Fibroblast of lung (primary cell): ENCODE measurements at regions not wholly inside any gene's neighbourhood (a gene's known extent, or its start where the extent isn't known, plus 50 kb on each side); places are given as distances from the start of the nearest gene placed in this dataset.

Source experiments
- DNase-seq, 2 donors: peaks; one replicate each; pipeline versions ENCODE4 v3.0.0 to v3.0.0-alpha.2; 2010; ENCODE audit warnings: low read depth in 2 of 2
- H2AFZ ChIP-seq: 2 replicates; pipeline ENCODE4 v1.5.1; 2012; ENCODE audit warnings: low read length, control low read depth, inconsistent platforms
- H3K27ac ChIP-seq: 2 replicates; pipeline ENCODE4 v1.5.1; 2011; ENCODE audit warnings: low read length, control low read depth; ENCODE audit not compliant: insufficient read depth
- H3K27me3 ChIP-seq: 2 replicates; pipeline ENCODE4 v1.5.1; 2011; ENCODE audit warnings: mild to moderate bottlenecking, low read length; ENCODE audit not compliant: control insufficient read depth, insufficient read depth
- H3K36me3 ChIP-seq: 2 replicates; pipeline ENCODE4 v1.5.1; 2011; ENCODE audit warnings: low read length; ENCODE audit not compliant: control insufficient read depth, insufficient read depth
- H3K4me1 ChIP-seq: 2 replicates; pipeline ENCODE4 v1.5.1; 2011; ENCODE audit warnings: low read length; ENCODE audit not compliant: control insufficient read depth, insufficient read depth; ENCODE audit errors: extremely low read depth
- H3K4me2 ChIP-seq: 2 replicates; pipeline ENCODE4 v1.5.1; 2011; ENCODE audit warnings: low read length, control low read depth; ENCODE audit not compliant: insufficient read depth; ENCODE audit errors: extremely low read depth
- H3K4me3 ChIP-seq, 4 experiments: fragments of 200-600 bp in 1 of 4; sonication (generic) in 1 of 4; replicated peaks in 1 of 4; 2 replicates each; pipeline ENCODE4 v1.5.1; 2011 to 2016; ENCODE audit warnings: low read length in 4 of 4, low read depth in 3 of 4, mild to moderate bottlenecking in 3 of 4, control low read depth in 2 of 4, inconsistent platforms in 1 of 4, mixed read lengths in 1 of 4; ENCODE audit not compliant: insufficient read depth in 1 of 4; ENCODE audit errors: control extremely low read depth in 1 of 4
- H3K79me2 ChIP-seq: 2 replicates; pipeline ENCODE4 v1.5.1; 2012; ENCODE audit warnings: mild to moderate bottlenecking, low read length, inconsistent platforms; ENCODE audit not compliant: control insufficient read depth, insufficient read depth
- H3K9ac ChIP-seq: 2 replicates; pipeline ENCODE4 v1.5.1; 2011; ENCODE audit warnings: mild to moderate bottlenecking, low read length, control low read depth; ENCODE audit not compliant: insufficient read depth
- H3K9me3 ChIP-seq: 2 replicates; pipeline ENCODE4 v1.5.1; 2012; ENCODE audit warnings: low read depth, low read length; ENCODE audit not compliant: control insufficient read depth, insufficient read depth
- H4K20me1 ChIP-seq: 2 replicates; pipeline ENCODE4 v1.5.1; 2011; ENCODE audit warnings: low read length; ENCODE audit not compliant: control insufficient read depth, insufficient read depth; ENCODE audit errors: extremely low read depth
- EZH2 ChIP-seq: IDR thresholded peaks from 2 replicates; pipeline ENCODE4 v1.5.1; 2012; ENCODE audit warnings: low read length, control low read depth, mild to moderate bottlenecking; ENCODE audit errors: missing control alignments
- TF ChIP-seq, protein P1 (sequence below), 2 donors: IDR thresholded peaks in 1 of 2; conservative IDR thresholded peaks in 1 of 2; 1 replicate in 1 of 2; 2 replicates in 1 of 2; pipeline ENCODE4 v1.5.1; 2011 to 2012; ENCODE audit warnings: low read length in 2 of 2, control low read depth in 1 of 2, inconsistent platforms in 1 of 2, low read depth in 1 of 2, mild to moderate bottlenecking in 1 of 2

DNA sequence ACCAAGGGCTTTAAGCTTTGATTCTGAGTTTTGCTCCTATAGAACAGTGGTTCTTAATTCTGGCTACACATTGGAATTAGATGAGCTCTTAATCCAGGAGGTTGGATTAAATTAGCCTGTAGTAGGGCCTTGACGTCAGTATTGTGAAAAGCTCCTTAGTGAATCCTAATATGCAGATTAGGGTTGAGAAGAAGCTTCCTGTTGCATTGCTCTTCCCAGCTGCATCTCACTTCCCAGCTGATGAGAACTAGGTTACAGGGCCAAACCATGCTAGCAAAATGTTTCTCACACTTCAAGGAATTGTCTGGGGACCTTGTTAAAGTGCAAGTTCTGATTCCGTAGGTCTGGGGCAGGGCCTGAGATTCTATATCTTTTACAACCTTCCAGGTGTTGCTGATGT is 300.0 kb downstream of the ZSWIM6 start:
- DNase-seq, result no peak
- no peak overlapping the region for H3K9ac ChIP-seq
- H2AFZ ChIP-seq, result no peak overlapping the region
- H3K79me2 ChIP-seq, result no peaks in the 10 kb centered on the region
- no peaks in the 10 kb centered on the region for H3K36me3 ChIP-seq
- no peaks in the 10 kb centered on the region for H3K4me1 ChIP-seq
- no peaks in the 10 kb centered on the region for H4K20me1 ChIP-seq
- no peaks in the 10 kb centered on the region for H3K9me3 ChIP-seq
- H3K27me3 ChIP-seq, result no peaks in the 10 kb centered on the region
- H3K4me2 ChIP-seq, result no peak overlapping the region
- no peak overlapping the region for H3K4me3 ChIP-seq
- TF ChIP-seq, protein P1, sequence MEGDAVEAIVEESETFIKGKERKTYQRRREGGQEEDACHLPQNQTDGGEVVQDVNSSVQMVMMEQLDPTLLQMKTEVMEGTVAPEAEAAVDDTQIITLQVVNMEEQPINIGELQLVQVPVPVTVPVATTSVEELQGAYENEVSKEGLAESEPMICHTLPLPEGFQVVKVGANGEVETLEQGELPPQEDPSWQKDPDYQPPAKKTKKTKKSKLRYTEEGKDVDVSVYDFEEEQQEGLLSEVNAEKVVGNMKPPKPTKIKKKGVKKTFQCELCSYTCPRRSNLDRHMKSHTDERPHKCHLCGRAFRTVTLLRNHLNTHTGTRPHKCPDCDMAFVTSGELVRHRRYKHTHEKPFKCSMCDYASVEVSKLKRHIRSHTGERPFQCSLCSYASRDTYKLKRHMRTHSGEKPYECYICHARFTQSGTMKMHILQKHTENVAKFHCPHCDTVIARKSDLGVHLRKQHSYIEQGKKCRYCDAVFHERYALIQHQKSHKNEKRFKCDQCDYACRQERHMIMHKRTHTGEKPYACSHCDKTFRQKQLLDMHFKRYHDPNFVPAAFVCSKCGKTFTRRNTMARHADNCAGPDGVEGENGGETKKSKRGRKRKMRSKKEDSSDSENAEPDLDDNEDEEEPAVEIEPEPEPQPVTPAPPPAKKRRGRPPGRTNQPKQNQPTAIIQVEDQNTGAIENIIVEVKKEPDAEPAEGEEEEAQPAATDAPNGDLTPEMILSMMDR (conservative IDR thresholded peaks at IDR 0.05 in 1 of 2, IDR thresholded peaks at IDR 0.05 in 1 of 2; ENCODE audit: low read depth in 1 of 2, low read length in 2 of 2), result no peak
- TF ChIP-seq EZH2, result no peak
- no peak overlapping the region for H3K27ac ChIP-seq

DNA sequence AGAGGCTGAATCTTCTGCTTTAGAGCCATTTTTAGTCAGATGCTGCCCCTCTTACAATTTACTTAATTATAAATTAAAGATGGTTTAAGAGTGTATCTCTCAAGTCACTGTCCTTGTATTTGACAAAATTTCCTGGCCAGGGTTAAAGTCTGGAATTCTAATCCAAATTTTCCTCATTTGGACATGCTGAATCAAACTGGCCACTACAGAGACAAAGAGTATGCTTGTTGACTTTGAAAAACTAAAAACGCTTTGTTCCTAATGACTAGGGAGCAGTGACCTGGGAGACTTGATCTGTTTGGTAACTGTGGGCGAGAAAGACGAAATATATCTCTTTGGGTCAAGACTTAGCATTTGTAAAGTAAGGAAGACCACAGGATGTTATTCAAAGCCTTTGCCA is 303.2 kb downstream of the ZSWIM6 start:
- no peak overlapping the region for H3K27ac ChIP-seq
- H2AFZ ChIP-seq, result no peak overlapping the region
- DNase-seq, result no peak
- no peaks in the 10 kb centered on the region for H3K36me3 ChIP-seq
- no peaks in the 10 kb centered on the region for H4K20me1 ChIP-seq
- no peak overlapping the region for H3K4me3 ChIP-seq
- no peaks in the 10 kb centered on the region for H3K79me2 ChIP-seq
- no peak overlapping the region for H3K9ac ChIP-seq
- no peaks in the 10 kb centered on the region for H3K4me1 ChIP-seq
- no peak overlapping the region for H3K4me2 ChIP-seq
- no peaks in the 10 kb centered on the region for H3K9me3 ChIP-seq
- no peak for TF ChIP-seq EZH2
- TF ChIP-seq, protein P1 (conservative IDR thresholded peaks at IDR 0.05 in 1 of 2, IDR thresholded peaks at IDR 0.05 in 1 of 2; ENCODE audit: low read depth in 1 of 2, low read length in 2 of 2), result no peak
- H3K27me3 ChIP-seq, result no peaks in the 10 kb centered on the region

DNA sequence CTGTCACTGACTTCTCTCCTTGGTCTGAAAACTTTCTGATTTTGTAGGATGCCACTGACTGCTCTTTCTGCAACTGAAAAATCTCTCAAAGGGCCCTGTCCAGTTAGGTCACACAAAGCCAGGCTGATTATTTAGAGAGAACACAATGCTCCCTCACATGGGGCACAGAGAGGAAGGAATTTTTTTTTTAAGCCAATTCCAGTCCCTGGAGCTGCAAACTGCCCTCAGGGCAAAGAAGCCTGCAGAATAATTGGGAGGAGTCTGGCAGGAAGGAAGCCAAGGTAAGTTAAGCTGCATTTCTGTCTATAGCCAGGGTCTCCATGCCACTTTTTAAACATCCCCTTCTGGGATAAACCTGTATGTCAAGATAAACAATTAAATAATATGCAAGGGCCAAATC is 305.5 kb downstream of the ZSWIM6 start:
- Histone ChIP-seq H3K4me3 (no peak overlapping the region), H3K4me2 (no peak overlapping the region), H2AFZ (no peak overlapping the region), H3K4me1 (no peaks in the 10 kb centered on the region), H3K9me3 (no peaks in the 10 kb centered on the region), H4K20me1 (no peaks in the 10 kb centered on the region), H3K27me3 (peaks cover 2% of the 10 kb centered on the region), H3K79me2 (no peaks in the 10 kb centered on the region), H3K9ac (no peak overlapping the region), H3K36me3 (no peaks in the 10 kb centered on the region), H3K27ac (no peak overlapping the region)
- no peak for DNase-seq
- no peak for TF ChIP-seq EZH2
- TF ChIP-seq, protein P1 (conservative IDR thresholded peaks at IDR 0.05 in 1 of 2, IDR thresholded peaks at IDR 0.05 in 1 of 2; ENCODE audit: low read depth in 1 of 2, low read length in 2 of 2), result no peak
